NCI-H82 (cell line): ENCODE measurements at regions not wholly inside any gene's neighbourhood (a gene's known extent, or its start where the extent isn't known, plus 50 kb on each side); places are given as distances from the start of the nearest gene placed in this dataset.

Source experiments
- DNase-seq: peaks from one replicate; lab custom pipeline; 2025; lab: John Stamatoyannopoulos, UW

DNA sequence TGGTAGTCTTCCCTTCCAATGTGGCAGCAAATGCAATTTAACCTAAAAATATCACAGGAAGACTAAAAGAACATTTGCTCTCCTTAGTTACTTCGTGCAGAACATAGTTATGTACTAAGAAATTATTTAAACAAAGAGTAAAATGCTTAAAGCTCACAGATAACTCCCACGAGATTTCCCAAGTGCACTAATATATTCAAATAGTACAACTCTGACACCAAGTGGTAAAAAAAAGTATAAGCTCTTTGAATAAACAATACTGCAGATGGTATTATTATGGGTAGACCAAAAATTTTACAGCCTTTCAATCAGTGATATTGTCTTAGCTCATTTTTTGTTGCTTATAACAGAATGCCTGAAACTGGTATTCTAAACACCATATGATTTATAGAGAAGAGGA is 52.8 kb upstream of the FILIP1 start:
- DNase-seq, result peak; percentile 2

DNA sequence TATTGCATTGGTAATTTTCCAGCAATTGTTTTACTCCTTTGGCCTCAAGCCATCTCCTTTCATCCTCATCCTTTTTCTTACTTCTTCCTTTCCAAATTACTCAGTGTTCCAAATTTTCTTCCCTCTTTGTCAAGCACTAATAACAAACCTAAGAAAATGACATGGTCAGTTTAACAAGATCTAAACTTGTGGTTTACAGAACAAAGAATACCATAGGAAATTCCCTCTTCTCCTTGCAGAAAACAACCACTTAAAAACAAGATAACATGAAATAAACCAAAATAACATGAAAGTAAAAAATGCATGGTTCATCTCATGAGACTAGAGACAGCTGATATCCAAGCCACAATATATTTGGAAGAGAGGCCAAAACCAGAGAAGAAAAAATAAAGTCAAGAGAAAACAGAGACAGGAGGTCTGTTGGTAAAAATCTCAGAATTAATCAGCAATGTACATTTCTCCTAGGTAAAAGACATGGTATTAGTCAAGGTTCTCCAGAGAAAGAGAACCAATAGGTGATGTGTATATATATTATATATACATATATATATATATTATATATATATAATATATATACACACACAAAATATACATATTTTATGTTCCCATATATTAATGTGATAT is 51.0 kb upstream of the SENP6 start:
- no peak for DNase-seq

DNA sequence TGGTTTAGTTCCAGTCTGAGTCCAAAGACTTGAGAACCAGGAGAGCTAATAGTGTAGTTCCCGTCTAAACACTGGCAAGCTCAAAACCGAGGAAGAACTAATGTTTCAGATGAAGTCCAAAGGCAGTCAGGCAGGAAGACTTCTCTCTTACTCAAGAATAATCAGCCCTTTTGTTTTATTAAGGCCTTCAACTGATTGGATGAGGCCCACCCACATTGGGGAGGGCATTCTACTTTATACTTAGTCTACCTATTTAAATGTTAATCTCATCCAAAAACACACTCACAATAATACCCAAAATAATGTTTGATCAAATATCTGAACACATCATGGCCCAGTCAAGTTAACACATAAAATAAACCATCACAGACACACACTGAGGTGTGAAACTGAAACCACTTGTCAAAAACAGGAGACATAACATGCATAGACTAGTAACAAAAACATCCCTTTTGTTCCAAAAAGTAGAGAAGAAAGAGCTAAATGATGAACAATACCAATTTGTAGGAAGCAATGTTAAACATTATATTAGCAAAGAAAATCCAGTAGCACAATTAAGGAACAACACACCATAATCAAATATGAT is 50.2 kb upstream of the SENP6 start:
- no peak for DNase-seq
